ENCODE measurements at regions not wholly inside any gene's neighbourhood (a gene's known extent, or its start where the extent isn't known, plus 50 kb on each side); places are given as distances from the start of the nearest gene placed in this dataset.

DNA sequence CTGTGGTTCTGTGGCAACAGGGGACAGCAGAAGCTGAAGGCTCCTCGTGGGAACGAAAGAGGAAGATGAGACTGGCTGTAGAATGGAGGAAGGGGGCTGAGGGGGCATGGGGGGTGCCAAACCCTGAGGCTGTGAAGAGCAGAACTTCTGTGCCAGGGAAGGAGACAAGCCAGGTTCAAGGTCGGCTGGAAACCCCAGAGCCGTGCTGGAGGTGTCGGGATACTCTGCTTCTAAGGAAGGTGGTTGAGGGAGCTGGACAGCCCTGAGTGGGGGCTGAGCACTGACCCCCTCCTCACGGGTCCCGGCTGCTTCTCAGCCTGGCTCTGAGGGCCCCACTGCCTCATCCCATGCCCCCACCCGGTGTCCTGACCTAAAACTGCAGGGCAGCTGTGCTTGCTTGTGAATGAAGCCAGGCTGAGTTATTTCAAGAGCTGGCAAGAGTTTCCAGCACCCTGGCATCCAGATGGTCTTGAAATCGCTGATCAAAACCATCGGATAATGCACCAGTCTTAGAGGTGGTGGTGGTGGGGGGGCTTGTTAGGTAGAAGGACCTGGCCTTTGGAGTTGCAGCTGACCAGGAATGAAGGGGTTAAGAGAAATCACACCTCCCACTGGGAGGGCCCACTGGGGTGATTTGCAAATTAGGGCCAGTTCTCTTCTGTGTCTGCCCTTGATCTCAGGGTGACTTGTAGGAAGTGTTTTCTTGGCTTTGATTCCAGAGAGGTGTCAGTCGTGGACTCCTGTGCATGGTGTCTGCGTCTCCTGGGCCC is 218.9 kb upstream of the C1orf174 start:
- no peaks in the 10 kb centered on the region for H3K79me2 ChIP-seq (ENCODE audit: control insufficient read depth, insufficient read depth, low read length)
- H3K4me1 ChIP-seq (ENCODE audit: control insufficient read depth, extremely low read depth, insufficient read depth, low read length): no peaks in the 10 kb centered on the region
- no peak overlapping the region for H3K9ac ChIP-seq (replicated peaks; ENCODE audit: extremely low read depth, insufficient read depth, low read length)
- no peaks in the 10 kb centered on the region for H3K27me3 ChIP-seq (ENCODE audit: control insufficient read depth in 2 of 2, insufficient read depth in 2 of 2, low read length in 2 of 2)
- H4K20me1 ChIP-seq (replicated peaks; ENCODE audit: control insufficient read depth, extremely low read depth, insufficient read depth, low read length): no peaks in the 10 kb centered on the region
- H3K4me2 ChIP-seq (ENCODE audit: insufficient read depth, low read length): no peak overlapping the region
- TF ChIP-seq MYC (IDR thresholded peaks at IDR 0.05; ENCODE audit: low read depth, low read length) (no peak), EZH2 (IDR thresholded peaks at IDR 0.05; ENCODE audit: borderline replicate concordance, low read depth, low read length, severe bottlenecking) (no peak), POLR2A (IDR thresholded peaks at IDR 0.05; ENCODE audit: low read depth, low read length) (no peak), JUN (IDR thresholded peaks at IDR 0.05; ENCODE audit: borderline replicate concordance, insufficient read depth, insufficient read length, low read depth) (no peak), GATA2 (IDR thresholded peaks at IDR 0.05; ENCODE audit: insufficient read depth, insufficient read length, low read depth, low read length) (no peak), FOS (IDR thresholded peaks at IDR 0.05; ENCODE audit: borderline replicate concordance, insufficient read depth, low read length) (no peak), POLR2AphosphoS5 (IDR thresholded peaks at IDR 0.05; ENCODE audit: insufficient read depth, low read depth, low read length) (no peak)
- TF ChIP-seq, protein P1, sequence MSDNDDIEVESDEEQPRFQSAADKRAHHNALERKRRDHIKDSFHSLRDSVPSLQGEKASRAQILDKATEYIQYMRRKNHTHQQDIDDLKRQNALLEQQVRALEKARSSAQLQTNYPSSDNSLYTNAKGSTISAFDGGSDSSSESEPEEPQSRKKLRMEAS (IDR thresholded peaks at IDR 0.05; ENCODE audit: insufficient read depth, insufficient read length): no peak
- TF ChIP-seq, protein P2, sequence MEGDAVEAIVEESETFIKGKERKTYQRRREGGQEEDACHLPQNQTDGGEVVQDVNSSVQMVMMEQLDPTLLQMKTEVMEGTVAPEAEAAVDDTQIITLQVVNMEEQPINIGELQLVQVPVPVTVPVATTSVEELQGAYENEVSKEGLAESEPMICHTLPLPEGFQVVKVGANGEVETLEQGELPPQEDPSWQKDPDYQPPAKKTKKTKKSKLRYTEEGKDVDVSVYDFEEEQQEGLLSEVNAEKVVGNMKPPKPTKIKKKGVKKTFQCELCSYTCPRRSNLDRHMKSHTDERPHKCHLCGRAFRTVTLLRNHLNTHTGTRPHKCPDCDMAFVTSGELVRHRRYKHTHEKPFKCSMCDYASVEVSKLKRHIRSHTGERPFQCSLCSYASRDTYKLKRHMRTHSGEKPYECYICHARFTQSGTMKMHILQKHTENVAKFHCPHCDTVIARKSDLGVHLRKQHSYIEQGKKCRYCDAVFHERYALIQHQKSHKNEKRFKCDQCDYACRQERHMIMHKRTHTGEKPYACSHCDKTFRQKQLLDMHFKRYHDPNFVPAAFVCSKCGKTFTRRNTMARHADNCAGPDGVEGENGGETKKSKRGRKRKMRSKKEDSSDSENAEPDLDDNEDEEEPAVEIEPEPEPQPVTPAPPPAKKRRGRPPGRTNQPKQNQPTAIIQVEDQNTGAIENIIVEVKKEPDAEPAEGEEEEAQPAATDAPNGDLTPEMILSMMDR (IDR thresholded peaks at IDR 0.05; ENCODE audit: extremely low read depth in 1 of 2, insufficient read depth in 1 of 2, low read depth in 1 of 2, low read length in 2 of 2): no peak
- BruUV-seq (replicated peaks): no TSS peak
- POLR2A ChIA-PET: no interaction called here
- DNase-seq (ENCODE audit: low read depth, low spot score): no peak
- no peak overlapping the region for H3K4me3 ChIP-seq (replicated peaks in 1 of 3; ENCODE audit: insufficient read depth in 1 of 3, low read depth in 1 of 3, low read length in 3 of 3)
- H3K36me3 ChIP-seq (ENCODE audit: control insufficient read depth in 2 of 2, extremely low read depth in 1 of 2, insufficient read depth in 2 of 2, low read length in 2 of 2): no peaks in the 10 kb centered on the region
- H3K9me1 ChIP-seq (replicated peaks; ENCODE audit: control insufficient read depth, extremely low read depth, insufficient read depth, low read length): no peaks in the 10 kb centered on the region
- H3K9me3 ChIP-seq (replicated peaks; ENCODE audit: control insufficient read depth, insufficient read depth, low read length): peaks cover 8% of the 10 kb centered on the region
- CTCF ChIA-PET: no interaction called here
- FAIRE-seq: no peak
- H2AFZ ChIP-seq (ENCODE audit: low read depth, low read length): no peak overlapping the region
- intact Hi-C loops (cut with micrococcal nuclease) (no loop called here), dilution Hi-C loops (cut with MboI; ENCODE audit: extremely low pct_ligation_motif_present, low sequenced_read_pairs) (no loop called here)
- no peak overlapping the region for H3K27ac ChIP-seq (ENCODE audit: insufficient read depth, low read depth, low read length)
